DMS 273 (cell line): ENCODE measurements at regions not wholly inside any gene's neighbourhood (a gene's known extent, or its start where the extent isn't known, plus 50 kb on each side); places are given as distances from the start of the nearest gene placed in this dataset.
"Not testable (repeated sequence)": the region's sequence is repeated elsewhere in the genome, so short reads cannot be mapped to it uniquely, and the experiment has no call there.

Experiments used
- DNase-seq: peaks from one replicate; lab custom pipeline; 2025; ENCODE audit not compliant: unreplicated experiment; lab: John Stamatoyannopoulos, UW

- DNase-seq, result no peak
Observed at GRCh38 chr7:65317372-65317771, 56.3 kb upstream of the ZNF92 start.

GRCh38 chr7:65310761-65311160 lies 62.9 kb upstream of the ZNF92 start:
- no peak for DNase-seq

- DNase-seq, result no peak
Observed at GRCh38 chr7:65308300-65308678, 65.4 kb upstream of the ZNF92 start.

GRCh38 chr7:65307651-65308299 lies 65.9 kb upstream of the ZNF92 start:
- DNase-seq, result peak; percentile 88

- no peak for DNase-seq
Observed at GRCh38 chr7:65304175-65304574, 69.5 kb upstream of the ZNF92 start.

GRCh38 chr7:65302883-65303282 lies 70.8 kb upstream of the ZNF92 start:
- DNase-seq, result no peak

- no peak for DNase-seq
Observed at GRCh38 chr7:65301007-65301406, 72.6 kb upstream of the ZNF92 start.

GRCh38 chr7:65295409-65295808 lies 78.2 kb upstream of the ZNF92 start:
- no peak for DNase-seq

GRCh38 chr7:65290340-65290739 lies 83.3 kb upstream of the ZNF92 start:
- DNase-seq, result not testable (repeated sequence)

- DNase-seq, result no peak
Observed at GRCh38 chr7:65287023-65287422, 86.6 kb upstream of the ZNF92 start.

- no peak for DNase-seq
Observed at GRCh38 chr7:65285906-65286864, 87.5 kb upstream of the ZNF92 start.

GRCh38 chr7:65285241-65285640 lies 88.4 kb upstream of the ZNF92 start:
- DNase-seq, result not testable (repeated sequence)

- no peak for DNase-seq
Observed at GRCh38 chr7:65279795-65280194, 93.9 kb upstream of the ZNF92 start.

- no peak for DNase-seq
Observed at GRCh38 chr7:65276822-65277221, 96.8 kb upstream of the ZNF92 start.

GRCh38 chr7:65271502-65271901 lies 102.2 kb upstream of the ZNF92 start:
- DNase-seq, result not testable (repeated sequence)

- peak; percentile 99 for DNase-seq
Observed at GRCh38 chr7:65269150-65269856, 104.4 kb upstream of the ZNF92 start.

- DNase-seq, result no peak
Observed at GRCh38 chr7:65268782-65269149, 104.9 kb upstream of the ZNF92 start.

- DNase-seq, result peak; percentile 27
Observed at GRCh38 chr7:65265933-65266519, 107.6 kb upstream of the ZNF92 start.

GRCh38 chr7:65264258-65264657 lies 109.4 kb upstream of the ZNF92 start:
- no peak for DNase-seq

GRCh38 chr7:65260673-65261072 lies 113.0 kb upstream of the ZNF92 start:
- DNase-seq, result not testable (repeated sequence)

- DNase-seq, result not testable (repeated sequence)
Observed at GRCh38 chr7:65259864-65260525, 113.7 kb upstream of the ZNF92 start.
